ENCODE measurements at regions not wholly inside any gene's neighbourhood (a gene's known extent, or its start where the extent isn't known, plus 50 kb on each side); places are given as distances from the start of the nearest gene placed in this dataset.

DNA sequence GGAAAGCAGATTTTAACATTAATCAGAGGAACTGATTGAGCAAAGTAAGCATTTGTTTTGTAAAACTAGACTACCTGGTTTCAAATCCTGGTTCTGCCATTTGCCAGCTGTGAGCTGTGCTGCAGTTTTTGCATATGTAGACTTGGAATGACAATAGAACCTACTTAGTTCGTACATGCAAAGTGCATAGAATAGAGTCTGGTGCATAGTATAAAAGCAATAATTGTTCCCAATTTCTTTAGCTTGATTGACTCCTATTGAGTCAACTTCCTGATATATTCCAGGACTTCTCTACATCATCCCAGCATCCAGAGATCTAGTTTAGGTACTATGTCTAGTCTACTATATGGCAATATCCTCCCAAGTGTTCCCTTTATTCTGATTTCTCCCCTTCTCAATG is 144.4 kb upstream of the FGGY start:
- TF ChIP-seq, protein P1, sequence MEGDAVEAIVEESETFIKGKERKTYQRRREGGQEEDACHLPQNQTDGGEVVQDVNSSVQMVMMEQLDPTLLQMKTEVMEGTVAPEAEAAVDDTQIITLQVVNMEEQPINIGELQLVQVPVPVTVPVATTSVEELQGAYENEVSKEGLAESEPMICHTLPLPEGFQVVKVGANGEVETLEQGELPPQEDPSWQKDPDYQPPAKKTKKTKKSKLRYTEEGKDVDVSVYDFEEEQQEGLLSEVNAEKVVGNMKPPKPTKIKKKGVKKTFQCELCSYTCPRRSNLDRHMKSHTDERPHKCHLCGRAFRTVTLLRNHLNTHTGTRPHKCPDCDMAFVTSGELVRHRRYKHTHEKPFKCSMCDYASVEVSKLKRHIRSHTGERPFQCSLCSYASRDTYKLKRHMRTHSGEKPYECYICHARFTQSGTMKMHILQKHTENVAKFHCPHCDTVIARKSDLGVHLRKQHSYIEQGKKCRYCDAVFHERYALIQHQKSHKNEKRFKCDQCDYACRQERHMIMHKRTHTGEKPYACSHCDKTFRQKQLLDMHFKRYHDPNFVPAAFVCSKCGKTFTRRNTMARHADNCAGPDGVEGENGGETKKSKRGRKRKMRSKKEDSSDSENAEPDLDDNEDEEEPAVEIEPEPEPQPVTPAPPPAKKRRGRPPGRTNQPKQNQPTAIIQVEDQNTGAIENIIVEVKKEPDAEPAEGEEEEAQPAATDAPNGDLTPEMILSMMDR (IDR thresholded peaks at IDR 0.05) = no peak
- TF ChIP-seq POLR2AphosphoS5 (IDR thresholded peaks at IDR 0.05; ENCODE audit: low read depth, low read length) = no peak
